GM19468 (cell line): ENCODE measurements at regions not wholly inside any gene's neighbourhood (a gene's known extent, or its start where the extent isn't known, plus 50 kb on each side); places are given as distances from the start of the nearest gene placed in this dataset.
"Not testable (repeated sequence)": the region's sequence is repeated elsewhere in the genome, so short reads cannot be mapped to it uniquely, and the experiment has no call there.

Experiments
- ATAC-seq: cut with Tn5 transposase; IDR thresholded peaks from one replicate; pipeline ENCODE4 v1.9.1; 2021; ENCODE audit warnings: mild to moderate bottlenecking, moderate library complexity, moderate number of reproducible peaks; ENCODE audit not compliant: unreplicated experiment; ENCODE audit errors: extremely low read depth

GRCh38 chr6:10141746-10142443 lies 273.0 kb downstream of the TFAP2A start:
- ATAC-seq: no peak

GRCh38 chr6:10140824-10141223 lies 274.1 kb downstream of the TFAP2A start:
- ATAC-seq: no peak

GRCh38 chr6:10140136-10140535 lies 274.7 kb downstream of the TFAP2A start:
- ATAC-seq: no peak

GRCh38 chr6:10138917-10139316 lies 276.0 kb downstream of the TFAP2A start:
- no peak for ATAC-seq

GRCh38 chr6:10136636-10137035 lies 278.2 kb downstream of the TFAP2A start:
- ATAC-seq: no peak

- ATAC-seq: not testable (repeated sequence)
Measured at GRCh38 chr6:10134185-10134584, 280.7 kb downstream of the TFAP2A start.

GRCh38 chr6:10128721-10129120 lies 286.2 kb downstream of the TFAP2A start:
- no peak for ATAC-seq

- no peak for ATAC-seq
Measured at GRCh38 chr6:10122164-10122563, 292.7 kb downstream of the TFAP2A start.

- no peak for ATAC-seq
Measured at GRCh38 chr6:10112871-10113549, 301.9 kb downstream of the TFAP2A start.

GRCh38 chr6:10111975-10112374 lies 302.9 kb downstream of the TFAP2A start:
- no peak for ATAC-seq

GRCh38 chr6:10101551-10102252 lies 313.2 kb downstream of the TFAP2A start:
- ATAC-seq: no peak

GRCh38 chr6:10099529-10100140 lies 315.2 kb downstream of the TFAP2A start:
- no peak for ATAC-seq

- ATAC-seq: no peak
Measured at GRCh38 chr6:10098756-10099528, 315.9 kb downstream of the TFAP2A start.

GRCh38 chr6:10093282-10093681 lies 321.6 kb downstream of the TFAP2A start:
- ATAC-seq: no peak

- no peak for ATAC-seq
Measured at GRCh38 chr6:10084111-10084986, 330.5 kb downstream of the TFAP2A start.

GRCh38 chr6:10082385-10082784 lies 332.5 kb downstream of the TFAP2A start:
- no peak for ATAC-seq

GRCh38 chr6:10081957-10082356 lies 332.9 kb downstream of the TFAP2A start:
- ATAC-seq: no peak

- no peak for ATAC-seq
Measured at GRCh38 chr6:10081075-10081474, 333.8 kb downstream of the TFAP2A start.

- ATAC-seq: no peak
Measured at GRCh38 chr6:10080561-10080960, 334.3 kb downstream of the TFAP2A start.
